IgD-negative memory B cell (primary cell): ENCODE measurements at regions not wholly inside any gene's neighbourhood (a gene's known extent, or its start where the extent isn't known, plus 50 kb on each side); places are given as distances from the start of the nearest gene placed in this dataset.

Source experiments
- H3K27ac Mint-ChIP-seq, 3 donors: one replicate each; pipeline ENCODE4 v1.8.0; 2020 to 2022; ENCODE audit warnings: mild to moderate bottlenecking in 3 of 3, mixed read lengths in 3 of 3, moderate library complexity in 1 of 3
- H3K27me3 Mint-ChIP-seq: one replicate; pipeline ENCODE4 v1.8.0; 2021; ENCODE audit warnings: mixed read lengths
- H3K36me3 Mint-ChIP-seq: one replicate; pipeline ENCODE4 v1.8.0; 2020; ENCODE audit warnings: mild to moderate bottlenecking, mixed read lengths
- H3K4me1 Mint-ChIP-seq, 3 donors: one replicate each; pipeline ENCODE4 v1.8.0; 2020 to 2022; ENCODE audit warnings: mixed read lengths in 3 of 3, mild to moderate bottlenecking in 1 of 3
- H3K4me3 Mint-ChIP-seq, 4 donors: one replicate each; pipeline ENCODE4 v1.8.0; 2020 to 2022; ENCODE audit warnings: mild to moderate bottlenecking in 4 of 4, mixed read lengths in 4 of 4, moderate library complexity in 3 of 4
- H3K9me3 Mint-ChIP-seq, 3 donors: one replicate each; pipeline ENCODE4 v1.8.0; 2020 to 2021; ENCODE audit warnings: mixed read lengths in 3 of 3, mild to moderate bottlenecking in 1 of 3

- H3K4me1 Mint-ChIP-seq: no peaks in the 10 kb centered on the region
- no peak overlapping the region for H3K27ac Mint-ChIP-seq
- peaks cover 7% of the 10 kb centered on the region for H3K27me3 Mint-ChIP-seq
- peaks cover 2% of the 10 kb centered on the region for H3K36me3 Mint-ChIP-seq
- H3K4me3 Mint-ChIP-seq: no peak overlapping the region
- H3K9me3 Mint-ChIP-seq: no peaks in the 10 kb centered on the region
These were observed 230.7 kb downstream of the RPS24 start for GRCh38 chr10:78264361-78264760.

- H3K9me3 Mint-ChIP-seq: no peaks in the 10 kb centered on the region
- no peak overlapping the region for H3K27ac Mint-ChIP-seq
- peaks cover 2% of the 10 kb centered on the region for H3K36me3 Mint-ChIP-seq
- H3K4me3 Mint-ChIP-seq: no peak overlapping the region
- H3K4me1 Mint-ChIP-seq: no peaks in the 10 kb centered on the region
- H3K27me3 Mint-ChIP-seq: peaks cover 3% of the 10 kb centered on the region
These were observed 233.2 kb downstream of the RPS24 start for GRCh38 chr10:78266741-78267469.

GRCh38 chr10:78267598-78267997 is 233.9 kb downstream of the RPS24 start:
- H3K9me3 Mint-ChIP-seq: no peaks in the 10 kb centered on the region

GRCh38 chr10:78269060-78269459 is 235.4 kb downstream of the RPS24 start:
- no peaks in the 10 kb centered on the region for H3K9me3 Mint-ChIP-seq
- H3K27ac Mint-ChIP-seq: no peak overlapping the region
- no peaks in the 10 kb centered on the region for H3K4me1 Mint-ChIP-seq
- no peak overlapping the region for H3K4me3 Mint-ChIP-seq
- H3K27me3 Mint-ChIP-seq: peaks cover 4% of the 10 kb centered on the region
- peaks cover 2% of the 10 kb centered on the region for H3K36me3 Mint-ChIP-seq

More at GRCh38 chr10:78267598-78267997, 233.9 kb downstream of the RPS24 start:
- no peak overlapping the region for H3K27ac Mint-ChIP-seq
- no peaks in the 10 kb centered on the region for H3K4me1 Mint-ChIP-seq
- no peak overlapping the region for H3K4me3 Mint-ChIP-seq
- H3K27me3 Mint-ChIP-seq: peaks cover 3% of the 10 kb centered on the region
- peaks cover 2% of the 10 kb centered on the region for H3K36me3 Mint-ChIP-seq

GRCh38 chr10:78272329-78272728 is 238.7 kb downstream of the RPS24 start:
- Mint-ChIP-seq H3K4me3 (no peak overlapping the region), H3K27me3 (peaks cover 4% of the 10 kb centered on the region), H3K36me3 (peaks cover 2% of the 10 kb centered on the region), H3K9me3 (no peaks in the 10 kb centered on the region), H3K4me1 (peaks cover 0 to 3% (median 0%) of the 10 kb centered on the region in 3 donors), H3K27ac (no peak overlapping the region)

GRCh38 chr10:78274491-78274890 is 240.8 kb downstream of the RPS24 start:
- no peak overlapping the region for H3K27ac Mint-ChIP-seq

GRCh38 chr10:78276139-78276538 is 242.5 kb downstream of the RPS24 start:
- Mint-ChIP-seq H3K27ac (no peak overlapping the region), H3K27me3 (peaks cover 4% of the 10 kb centered on the region), H3K4me1 (peaks cover 0 to 5% (median 0%) of the 10 kb centered on the region in 3 donors)

More at GRCh38 chr10:78274491-78274890, 240.8 kb downstream of the RPS24 start:
- H3K4me1 Mint-ChIP-seq: peaks cover 0 to 3% (median 0%) of the 10 kb centered on the region in 3 donors
- peaks cover 2% of the 10 kb centered on the region for H3K27me3 Mint-ChIP-seq
- no peaks in the 10 kb centered on the region for H3K36me3 Mint-ChIP-seq
- H3K4me3 Mint-ChIP-seq: no peak overlapping the region
- H3K9me3 Mint-ChIP-seq: no peaks in the 10 kb centered on the region

GRCh38 chr10:78277314-78278057 is 243.8 kb downstream of the RPS24 start:
- Mint-ChIP-seq H3K4me1 (peaks cover 0 to 5% (median 0%) of the 10 kb centered on the region in 3 donors), H3K27ac (no peak overlapping the region), H3K9me3 (no peaks in the 10 kb centered on the region), H3K4me3 (no peak overlapping the region), H3K36me3 (no peaks in the 10 kb centered on the region), H3K27me3 (peaks cover 4% of the 10 kb centered on the region)

More at GRCh38 chr10:78276139-78276538, 242.5 kb downstream of the RPS24 start:
- H3K36me3 Mint-ChIP-seq: no peaks in the 10 kb centered on the region
- no peak overlapping the region for H3K4me3 Mint-ChIP-seq
- H3K9me3 Mint-ChIP-seq: no peaks in the 10 kb centered on the region

- Mint-ChIP-seq H3K9me3 (no peaks in the 10 kb centered on the region), H3K27ac (no peak overlapping the region)
These were observed 244.4 kb downstream of the RPS24 start for GRCh38 chr10:78278058-78278404.

GRCh38 chr10:78279756-78280155 is 246.1 kb downstream of the RPS24 start:
- Mint-ChIP-seq H3K36me3 (no peaks in the 10 kb centered on the region), H3K4me3 (no peak overlapping the region), H3K9me3 (no peaks in the 10 kb centered on the region), H3K27ac (no peak overlapping the region), H3K27me3 (peaks cover 3% of the 10 kb centered on the region), H3K4me1 (peaks cover 0 to 5% (median 0%) of the 10 kb centered on the region in 3 donors)

More at GRCh38 chr10:78278058-78278404, 244.4 kb downstream of the RPS24 start:
- H3K27me3 Mint-ChIP-seq: peaks cover 3% of the 10 kb centered on the region
- H3K36me3 Mint-ChIP-seq: no peaks in the 10 kb centered on the region
- H3K4me3 Mint-ChIP-seq: no peak overlapping the region
- H3K4me1 Mint-ChIP-seq: peaks cover 0 to 5% (median 0%) of the 10 kb centered on the region in 3 donors

- H3K9me3 Mint-ChIP-seq: no peaks in the 10 kb centered on the region
- H3K27me3 Mint-ChIP-seq: peaks cover 3% of the 10 kb centered on the region
- H3K36me3 Mint-ChIP-seq: no peaks in the 10 kb centered on the region
- no peak overlapping the region for H3K4me3 Mint-ChIP-seq
- H3K4me1 Mint-ChIP-seq: peaks cover 0 to 5% (median 0%) of the 10 kb centered on the region in 3 donors
- no peak overlapping the region for H3K27ac Mint-ChIP-seq
These were observed 246.9 kb downstream of the RPS24 start for GRCh38 chr10:78280604-78281003.

- H3K4me1 Mint-ChIP-seq: peaks cover 0 to 5% (median 0%) of the 10 kb centered on the region in 3 donors
These were observed 248.0 kb downstream of the RPS24 start for GRCh38 chr10:78281627-78282026.

GRCh38 chr10:78283069-78283682 is 249.5 kb downstream of the RPS24 start:
- Mint-ChIP-seq H3K27me3 (peaks cover 3% of the 10 kb centered on the region), H3K4me1 (peaks cover 0 to 3% (median 0%) of the 10 kb centered on the region in 3 donors), H3K4me3 (no peak overlapping the region), H3K9me3 (no peaks in the 10 kb centered on the region), H3K27ac (no peak overlapping the region), H3K36me3 (no peaks in the 10 kb centered on the region)

More at GRCh38 chr10:78281627-78282026, 248.0 kb downstream of the RPS24 start:
- Mint-ChIP-seq H3K9me3 (no peaks in the 10 kb centered on the region), H3K4me3 (no peak overlapping the region), H3K27me3 (peaks cover 3% of the 10 kb centered on the region), H3K36me3 (no peaks in the 10 kb centered on the region), H3K27ac (no peak overlapping the region)

GRCh38 chr10:78284381-78284780 is 250.7 kb downstream of the RPS24 start:
- no peak overlapping the region for H3K4me3 Mint-ChIP-seq
- H3K27ac Mint-ChIP-seq: no peak overlapping the region
- H3K27me3 Mint-ChIP-seq: peaks cover 3% of the 10 kb centered on the region
- H3K4me1 Mint-ChIP-seq: peaks cover 0 to 3% (median 0%) of the 10 kb centered on the region in 3 donors
- no peaks in the 10 kb centered on the region for H3K9me3 Mint-ChIP-seq
- no peaks in the 10 kb centered on the region for H3K36me3 Mint-ChIP-seq

- H3K36me3 Mint-ChIP-seq: no peaks in the 10 kb centered on the region
- no peak overlapping the region for H3K4me3 Mint-ChIP-seq
- no peak overlapping the region for H3K27ac Mint-ChIP-seq
These were observed 251.6 kb downstream of the RPS24 start for GRCh38 chr10:78285226-78285625.

More at GRCh38 chr10:78285226-78285625, 251.6 kb downstream of the RPS24 start:
- Mint-ChIP-seq H3K4me1 (peaks cover 0 to 5% (median 0%) of the 10 kb centered on the region in 3 donors), H3K9me3 (no peaks in the 10 kb centered on the region), H3K27me3 (peaks cover 3% of the 10 kb centered on the region)
